Epithelial cell of esophagus (primary cell): ENCODE measurements at regions not wholly inside any gene's neighbourhood (a gene's known extent, or its start where the extent isn't known, plus 50 kb on each side); places are given as distances from the start of the nearest gene placed in this dataset.

Source experiments
- DNase-seq: peaks from one replicate; pipeline ENCODE4 v3.0.0; 2010; ENCODE audit warnings: low read depth
- H3K4me3 ChIP-seq: 2 replicates; pipeline ENCODE4 v1.5.1; 2011; ENCODE audit warnings: mild to moderate bottlenecking, low read length, control low read depth
- TF ChIP-seq, protein P1 (sequence below): IDR thresholded peaks from 2 replicates; pipeline ENCODE4 v1.5.1; 2011; ENCODE audit warnings: low read depth, mild to moderate bottlenecking, low read length, control low read depth, inconsistent platforms; ENCODE audit not compliant: insufficient read depth; ENCODE audit errors: missing control alignments

GRCh38 chr11:80673566-80673965, 1232.7 kb upstream of the TENM4 start:
- TF ChIP-seq, protein P1, sequence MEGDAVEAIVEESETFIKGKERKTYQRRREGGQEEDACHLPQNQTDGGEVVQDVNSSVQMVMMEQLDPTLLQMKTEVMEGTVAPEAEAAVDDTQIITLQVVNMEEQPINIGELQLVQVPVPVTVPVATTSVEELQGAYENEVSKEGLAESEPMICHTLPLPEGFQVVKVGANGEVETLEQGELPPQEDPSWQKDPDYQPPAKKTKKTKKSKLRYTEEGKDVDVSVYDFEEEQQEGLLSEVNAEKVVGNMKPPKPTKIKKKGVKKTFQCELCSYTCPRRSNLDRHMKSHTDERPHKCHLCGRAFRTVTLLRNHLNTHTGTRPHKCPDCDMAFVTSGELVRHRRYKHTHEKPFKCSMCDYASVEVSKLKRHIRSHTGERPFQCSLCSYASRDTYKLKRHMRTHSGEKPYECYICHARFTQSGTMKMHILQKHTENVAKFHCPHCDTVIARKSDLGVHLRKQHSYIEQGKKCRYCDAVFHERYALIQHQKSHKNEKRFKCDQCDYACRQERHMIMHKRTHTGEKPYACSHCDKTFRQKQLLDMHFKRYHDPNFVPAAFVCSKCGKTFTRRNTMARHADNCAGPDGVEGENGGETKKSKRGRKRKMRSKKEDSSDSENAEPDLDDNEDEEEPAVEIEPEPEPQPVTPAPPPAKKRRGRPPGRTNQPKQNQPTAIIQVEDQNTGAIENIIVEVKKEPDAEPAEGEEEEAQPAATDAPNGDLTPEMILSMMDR = no peak
- no peak for DNase-seq
- H3K4me3 ChIP-seq = no peak overlapping the region

DNA sequence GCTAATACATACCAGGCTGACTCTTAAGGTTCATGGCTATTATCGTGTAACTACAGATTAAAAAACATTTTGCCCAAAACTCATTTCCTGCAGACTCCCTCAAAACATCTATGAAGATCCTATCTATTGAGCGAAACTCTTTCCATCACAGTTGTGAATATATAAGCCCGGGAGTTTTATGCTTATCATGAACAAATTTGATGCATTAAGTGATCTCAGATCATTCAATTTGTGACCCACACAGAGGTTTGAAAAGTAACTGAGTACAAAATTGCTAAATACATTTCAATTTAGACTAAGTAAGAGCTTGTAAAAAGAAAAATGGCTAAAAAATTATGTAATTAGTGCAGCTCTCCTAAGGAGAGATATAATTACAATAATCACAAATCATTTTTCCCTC, 1228.8 kb upstream of the TENM4 start:
- DNase-seq = no peak
- TF ChIP-seq, protein P1 = no peak
- no peak overlapping the region for H3K4me3 ChIP-seq

DNA sequence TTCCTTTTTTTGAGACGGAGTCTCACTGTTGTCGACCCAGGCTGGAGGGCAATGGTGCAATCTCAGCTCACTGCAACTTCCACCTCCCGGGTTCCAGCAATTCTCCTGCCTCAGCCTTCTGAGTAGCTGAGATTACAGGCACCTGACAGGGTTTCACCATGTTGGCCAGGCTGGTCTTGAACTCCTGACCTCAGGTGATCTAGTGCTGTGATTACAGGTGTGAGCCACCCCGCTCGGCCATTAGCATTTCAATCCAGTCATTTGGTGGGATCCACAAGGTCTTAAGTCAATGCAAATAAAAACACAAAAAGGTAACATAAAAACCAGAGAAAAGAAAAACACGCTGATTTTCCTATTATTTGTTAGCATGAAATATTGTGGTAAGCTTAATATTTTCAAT, 1227.2 kb upstream of the TENM4 start:
- TF ChIP-seq, protein P1 = no peak
- no peak overlapping the region for H3K4me3 ChIP-seq
- DNase-seq = no peak

- TF ChIP-seq, protein P1 = no peak
- H3K4me3 ChIP-seq = no peak overlapping the region
- no peak for DNase-seq
These were observed 1215.0 kb upstream of the TENM4 start for GRCh38 chr11:80655834-80656233.

- DNase-seq = no peak
- TF ChIP-seq, protein P1 = no peak
- no peak overlapping the region for H3K4me3 ChIP-seq
These were observed 1210.1 kb upstream of the TENM4 start for GRCh38 chr11:80650966-80651365.

- H3K4me3 ChIP-seq = no peak overlapping the region
- DNase-seq = no peak
- TF ChIP-seq, protein P1 = no peak
These were observed 1208.4 kb upstream of the TENM4 start for GRCh38 chr11:80649186-80649585.

DNA sequence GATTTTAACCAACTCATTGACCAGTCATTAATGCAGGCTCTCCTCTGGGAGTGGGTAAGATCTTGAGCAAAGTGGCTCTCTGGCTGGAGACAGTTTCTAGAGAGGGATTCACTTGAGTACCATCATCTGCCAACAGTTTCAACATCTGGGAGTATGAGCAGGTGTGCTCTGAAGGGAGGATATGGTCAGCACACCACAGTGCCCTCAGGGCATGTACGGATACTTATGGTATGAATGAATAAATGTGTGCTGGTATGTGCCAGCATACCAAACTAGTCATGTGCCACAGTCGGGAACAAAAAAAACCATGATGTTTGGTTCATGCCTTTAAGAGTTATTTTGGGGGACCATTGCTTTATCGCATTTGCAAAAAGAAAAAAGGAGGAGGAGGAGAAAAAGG, 1197.5 kb upstream of the TENM4 start:
- DNase-seq = peak; percentile 92

More for the DNA sequence above, 1197.5 kb upstream of the TENM4 start:
- no peak overlapping the region for H3K4me3 ChIP-seq
- TF ChIP-seq, protein P1 = no peak
